Neural cell (in vitro differentiated cells): ENCODE measurements at regions not wholly inside any gene's neighbourhood (a gene's known extent, or its start where the extent isn't known, plus 50 kb on each side); places are given as distances from the start of the nearest gene placed in this dataset.

Source experiments
- H2AFZ ChIP-seq: fragments of 200-600, 300-800 bp; sonication (generic), shearing (Covaris generic); 2 replicates; pipeline ENCODE4 v1.6.0; 2014; ENCODE audit warnings: low read depth, mild to moderate bottlenecking, antibody characterized with exemption, low read length, moderate library complexity
- H3F3A ChIP-seq: fragments of 200-600 bp; shearing (Covaris generic); 2 replicates; pipeline ENCODE4 v1.6.1; 2016; ENCODE audit warnings: mild to moderate bottlenecking, moderate library complexity, mixed read lengths, antibody characterized with exemption, low read length; ENCODE audit not compliant: insufficient read depth, poor library complexity, severe bottlenecking
- H3K27ac ChIP-seq: fragments of 200-600, 300-800 bp; sonication (generic), shearing (Covaris generic); 2 replicates; pipeline ENCODE4 v1.5.1; 2014; ENCODE audit warnings: mild to moderate bottlenecking, low read length, moderate library complexity
- H3K27me3 ChIP-seq: fragments of 300-800, 200-600 bp; sonication (generic), shearing (Covaris generic); 2 replicates; pipeline ENCODE4 v1.6.0; 2014; ENCODE audit warnings: mild to moderate bottlenecking, low read depth, low read length, moderate library complexity; ENCODE audit not compliant: insufficient read depth
- H3K36me3 ChIP-seq: fragments of 300-800, 200-600 bp; sonication (generic), shearing (Covaris generic); 2 replicates; pipeline ENCODE4 v1.5.1; 2014; ENCODE audit warnings: mild to moderate bottlenecking, antibody characterized with exemption, low read length, moderate library complexity; ENCODE audit not compliant: insufficient read depth
- H3K4me2 ChIP-seq: fragments of 300-800, 200-600 bp; sonication (generic), shearing (Covaris generic); 2 replicates; pipeline ENCODE4 v1.6.0; 2014; ENCODE audit warnings: mild to moderate bottlenecking, low read length
- H3K4me3 ChIP-seq: fragments of 300-800, 200-600 bp; sonication (generic), shearing (Covaris generic); 2 replicates; pipeline ENCODE4 v1.5.1; 2014; ENCODE audit warnings: mild to moderate bottlenecking, low read length, moderate library complexity
- H3K79me2 ChIP-seq: fragments of 200-600 bp; shearing (Covaris generic); replicated peaks from 2 replicates; pipeline ENCODE4 v1.6.0; 2014; ENCODE audit warnings: mild to moderate bottlenecking, low read length, moderate library complexity; ENCODE audit not compliant: insufficient read depth
- H3K9ac ChIP-seq: fragments of 300-800, 200-600 bp; sonication (generic), shearing (Covaris generic); 2 replicates; pipeline ENCODE4 v1.6.1; 2016; ENCODE audit warnings: mild to moderate bottlenecking, low read length, mixed read lengths
- H3K9me2 ChIP-seq: fragments of 200-600 bp; shearing (Covaris generic); 2 replicates; pipeline ENCODE4 v1.6.1; 2016; ENCODE audit warnings: mild to moderate bottlenecking, low read length, mixed read lengths; ENCODE audit not compliant: insufficient read depth
- H3K9me3 ChIP-seq: fragments of 200-600, 300-800 bp; sonication (generic), shearing (Covaris generic); 2 replicates; pipeline ENCODE4 v1.6.1; 2016; ENCODE audit warnings: mild to moderate bottlenecking, mixed run types, low read length, moderate library complexity, mixed read lengths
- H4K20me1 ChIP-seq: fragments of 200-600 bp; shearing (Covaris generic); 2 replicates; pipeline ENCODE4 v1.6.1; 2016; ENCODE audit warnings: mild to moderate bottlenecking, mixed run types; ENCODE audit not compliant: insufficient read depth
- CTCF ChIP-seq: fragments of 450-650 bp; IDR thresholded peaks from 2 replicates; pipeline ENCODE4 v1.5.1; 2014; ENCODE audit warnings: antibody characterized with exemption, mild to moderate bottlenecking, moderate library complexity; ENCODE audit not compliant: poor library complexity, severe bottlenecking
- EP300 ChIP-seq: fragments of 450-650 bp; conservative IDR thresholded peaks from 2 replicates; pipeline ENCODE4 v1.6.1; 2014; ENCODE audit warnings: antibody characterized with exemption, mild to moderate bottlenecking, moderate library complexity; ENCODE audit not compliant: poor library complexity, severe bottlenecking
- EZH2 ChIP-seq: fragments of 200-600, 300-800 bp; shearing (Covaris generic), sonication (generic); IDR thresholded peaks from 2 replicates; pipeline ENCODE4 v1.6.1; 2014; ENCODE audit warnings: antibody characterized with exemption, low read length, borderline replicate concordance, mild to moderate bottlenecking; ENCODE audit not compliant: insufficient read depth, poor library complexity, severe bottlenecking
- MXI1 ChIP-seq: fragments of 450-650 bp; conservative IDR thresholded peaks from 2 replicates; pipeline ENCODE4 v1.6.1; 2014; ENCODE audit warnings: antibody characterized with exemption, mild to moderate bottlenecking; ENCODE audit not compliant: poor library complexity, severe bottlenecking
- POLR2AphosphoS5 ChIP-seq: IDR thresholded peaks from 2 replicates; pipeline ENCODE4 v1.6.1; 2012
- RAD21 ChIP-seq: fragments of 450-650 bp; conservative IDR thresholded peaks from 2 replicates; pipeline ENCODE4 v1.6.1; 2014; ENCODE audit warnings: antibody characterized with exemption, mild to moderate bottlenecking, moderate library complexity
- REST ChIP-seq: IDR thresholded peaks from 2 replicates; pipeline ENCODE4 v1.6.1; 2012; ENCODE audit warnings: borderline replicate concordance
- SMC3 ChIP-seq: fragments of 450-650 bp; conservative IDR thresholded peaks from 2 replicates; pipeline ENCODE4 v1.6.1; 2014; ENCODE audit warnings: antibody characterized with exemption, mild to moderate bottlenecking, moderate library complexity; ENCODE audit not compliant: poor library complexity
- TAF1 ChIP-seq: IDR thresholded peaks from 2 replicates; pipeline ENCODE4 v1.6.1; 2012; ENCODE audit warnings: low read depth

- Histone ChIP-seq H3K79me2 (no peaks in the 10 kb centered on the region), H4K20me1 (no peaks in the 10 kb centered on the region), H3K27ac (no peak overlapping the region), H3K4me3 (no peak overlapping the region), H2AFZ (no peak overlapping the region), H3K9me3 (no peaks in the 10 kb centered on the region), H3K36me3 (no peaks in the 10 kb centered on the region), H3F3A (no peaks in the 10 kb centered on the region), H3K9ac (no peak overlapping the region), H3K27me3 (no peaks in the 10 kb centered on the region), H3K9me2 (no peaks in the 10 kb centered on the region), H3K4me2 (no peak overlapping the region)
- no peak for TF ChIP-seq POLR2AphosphoS5
- TF ChIP-seq CTCF = no peak
- no peak for TF ChIP-seq TAF1
- no peak for TF ChIP-seq EZH2
- no peak for TF ChIP-seq RAD21
- TF ChIP-seq EP300 = no peak
Observed at GRCh38 chr7:116348346-116348745, 138.0 kb downstream of the TES start.

- no peak overlapping the region for H3K4me3 ChIP-seq
- TF ChIP-seq CTCF (no peak), REST (no peak), EP300 (no peak), POLR2AphosphoS5 (no peak), SMC3 (no peak), EZH2 (no peak), TAF1 (no peak), RAD21 (no peak), MXI1 (no peak)
Observed at GRCh38 chr7:116351966-116352365, 141.6 kb downstream of the TES start.

More at GRCh38 chr7:116351966-116352365, 141.6 kb downstream of the TES start:
- no peaks in the 10 kb centered on the region for H3K27me3 ChIP-seq
- no peaks in the 10 kb centered on the region for H3K9me2 ChIP-seq
- H3K36me3 ChIP-seq = no peaks in the 10 kb centered on the region
- no peak overlapping the region for H3K9ac ChIP-seq
- H3K27ac ChIP-seq = no peak overlapping the region
- no peaks in the 10 kb centered on the region for H3K79me2 ChIP-seq
- H3K4me2 ChIP-seq = no peak overlapping the region
- no peak overlapping the region for H2AFZ ChIP-seq
- H3F3A ChIP-seq = no peaks in the 10 kb centered on the region
- no peaks in the 10 kb centered on the region for H3K9me3 ChIP-seq
- H4K20me1 ChIP-seq = no peaks in the 10 kb centered on the region
